OCI-LY3 (cell line): ENCODE measurements at regions not wholly inside any gene's neighbourhood (a gene's known extent, or its start where the extent isn't known, plus 50 kb on each side); places are given as distances from the start of the nearest gene placed in this dataset.

Experiments
- H2AFZ ChIP-seq: fragments of 200-600, 300-600 bp; shearing (Covaris generic); 2 replicates; pipeline ENCODE4 v1.6.0; 2014; ENCODE audit warnings: antibody characterized with exemption, low read depth, low read length
- H3K27ac ChIP-seq: fragments of 200-600, 300-600 bp; sonication (generic); 2 replicates; pipeline ENCODE4 v1.5.1; 2014; ENCODE audit warnings: mild to moderate bottlenecking, low read length, moderate library complexity, mixed read lengths
- H3K27me3 ChIP-seq: fragments of 200-600, 300-600 bp; sonication (generic); 2 replicates; pipeline ENCODE4 v1.6.1; 2014; ENCODE audit warnings: low read depth, low read length, mixed read lengths
- H3K36me3 ChIP-seq: fragments of 200-600, 300-600 bp; sonication (generic); replicated peaks from 2 replicates; pipeline ENCODE3; 2014; ENCODE audit warnings: low read depth, low read length, mixed read lengths
- H3K4me1 ChIP-seq: fragments of 300-600, 200-600 bp; sonication (generic); 2 replicates; pipeline ENCODE4 v1.6.1; 2014; ENCODE audit warnings: low read length, mixed read lengths
- H3K4me2 ChIP-seq: fragments of 200-600, 300-600 bp; sonication (generic); 2 replicates; pipeline ENCODE4 v1.6.1; 2014; ENCODE audit warnings: low read length, mixed read lengths
- H3K4me3 ChIP-seq: fragments of 300-600, 200-600 bp; sonication (generic); 2 replicates; pipeline ENCODE4 v1.5.1; 2014; ENCODE audit warnings: antibody characterized with exemption, mild to moderate bottlenecking, low read length, moderate library complexity
- H3K79me2 ChIP-seq: fragments of 300-600, 200-600 bp; shearing (Covaris generic); 2 replicates; pipeline ENCODE4 v1.6.1; 2014; ENCODE audit warnings: mild to moderate bottlenecking, low read length, mixed read lengths
- H3K9ac ChIP-seq: fragments of 300-600, 200-600 bp; shearing (Covaris generic); 2 replicates; pipeline ENCODE4 v1.6.0; 2014; ENCODE audit warnings: mild to moderate bottlenecking, low read length, moderate library complexity
- H3K9me3 ChIP-seq: fragments of 200-600, 300-600 bp; shearing (Covaris generic); 2 replicates; pipeline ENCODE4 v1.6.1; 2014; ENCODE audit warnings: low read length, mixed read lengths; ENCODE audit not compliant: insufficient read depth
- H4K20me1 ChIP-seq: fragments of 200-600, 300-600 bp; sonication (generic); 2 replicates; pipeline ENCODE4 v1.6.1; 2016; ENCODE audit warnings: low read length, mixed read lengths; ENCODE audit not compliant: insufficient read depth
- EZH2phosphoT487 ChIP-seq: fragments of 200-600 bp; shearing (Covaris generic); IDR thresholded peaks from 2 replicates; pipeline ENCODE4 v1.6.1; 2018; ENCODE audit warnings: antibody characterized with exemption, mixed run types, low read depth
- TF ChIP-seq, protein P1 (sequence below): fragments of 200-600, 300-600 bp; sonication (generic); IDR thresholded peaks from 2 replicates; pipeline ENCODE4 v1.5.1; 2014; ENCODE audit warnings: antibody characterized with exemption, low read length, low read depth

DNA sequence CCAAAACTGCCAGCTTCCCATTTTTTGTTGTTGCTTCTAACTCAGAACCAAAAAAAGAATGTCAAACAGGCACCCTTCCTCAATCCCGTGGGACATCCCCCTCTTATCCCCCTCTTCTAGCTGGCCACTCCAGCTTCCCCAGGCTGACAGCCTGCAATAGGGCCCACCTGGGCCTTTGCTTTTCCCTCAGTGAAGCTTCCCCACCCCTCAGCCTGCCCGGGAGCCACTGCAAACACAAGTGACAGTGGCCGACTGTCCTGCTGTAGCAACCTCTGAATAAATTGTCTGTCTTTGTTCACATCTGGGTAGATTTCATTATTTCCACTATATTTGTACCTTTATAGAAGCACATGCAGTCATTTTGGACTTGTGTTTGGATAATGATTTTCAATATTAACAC, 245.3 kb downstream of the GADD45G start:
- Histone ChIP-seq H3K79me2 (no peaks in the 10 kb centered on the region), H4K20me1 (no peaks in the 10 kb centered on the region), H3K36me3 (no peaks in the 10 kb centered on the region), H2AFZ (no peak overlapping the region), H3K9me3 (no peaks in the 10 kb centered on the region), H3K4me1 (peaks cover 3% of the 10 kb centered on the region; the same call in 1 of the 2 replicates), H3K4me2 (no peak overlapping the region), H3K27me3 (no peaks in the 10 kb centered on the region), H3K27ac (no peak overlapping the region), H3K9ac (no peak overlapping the region), H3K4me3 (no peak overlapping the region)
- no peak for TF ChIP-seq EZH2phosphoT487

DNA sequence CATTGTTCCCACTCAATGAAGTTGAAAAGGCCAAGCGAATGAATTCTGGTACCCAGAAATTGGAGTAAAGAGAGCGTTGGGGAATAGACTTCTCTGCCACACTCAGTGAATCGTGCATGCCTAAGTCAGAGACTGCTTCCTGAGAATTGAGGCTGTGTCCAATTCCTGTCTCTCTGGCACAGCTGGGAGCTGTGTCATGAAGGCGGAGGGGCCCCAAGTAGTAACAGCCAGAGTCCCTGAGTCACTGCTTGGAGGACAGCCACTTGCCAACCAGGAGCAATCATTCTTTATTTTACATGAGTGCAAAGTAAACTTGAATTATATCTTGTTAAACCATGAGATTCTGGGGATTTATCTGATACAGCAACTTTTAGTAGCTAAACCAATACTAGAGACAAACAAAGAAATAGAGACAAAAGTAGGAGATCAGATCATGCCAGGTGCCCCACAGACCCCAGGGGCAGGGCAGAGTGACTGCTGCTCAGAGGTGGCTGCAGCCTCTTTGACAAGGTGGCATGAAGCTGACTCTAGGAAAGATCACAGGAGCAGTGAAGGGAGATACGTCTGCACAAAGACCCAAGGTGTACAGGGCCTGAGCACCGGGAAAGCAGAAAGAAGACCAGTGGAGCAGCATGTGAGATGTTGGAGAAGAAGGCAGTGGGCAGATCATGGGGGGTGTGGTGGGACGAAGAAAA, 246.0 kb downstream of the GADD45G start:
- H3K4me1 ChIP-seq: peaks cover 3% of the 10 kb centered on the region; the same call in 1 of the 2 replicates
- H3K36me3 ChIP-seq: no peaks in the 10 kb centered on the region
- no peaks in the 10 kb centered on the region for H3K79me2 ChIP-seq
- TF ChIP-seq EZH2phosphoT487: no peak
- TF ChIP-seq, protein P1, sequence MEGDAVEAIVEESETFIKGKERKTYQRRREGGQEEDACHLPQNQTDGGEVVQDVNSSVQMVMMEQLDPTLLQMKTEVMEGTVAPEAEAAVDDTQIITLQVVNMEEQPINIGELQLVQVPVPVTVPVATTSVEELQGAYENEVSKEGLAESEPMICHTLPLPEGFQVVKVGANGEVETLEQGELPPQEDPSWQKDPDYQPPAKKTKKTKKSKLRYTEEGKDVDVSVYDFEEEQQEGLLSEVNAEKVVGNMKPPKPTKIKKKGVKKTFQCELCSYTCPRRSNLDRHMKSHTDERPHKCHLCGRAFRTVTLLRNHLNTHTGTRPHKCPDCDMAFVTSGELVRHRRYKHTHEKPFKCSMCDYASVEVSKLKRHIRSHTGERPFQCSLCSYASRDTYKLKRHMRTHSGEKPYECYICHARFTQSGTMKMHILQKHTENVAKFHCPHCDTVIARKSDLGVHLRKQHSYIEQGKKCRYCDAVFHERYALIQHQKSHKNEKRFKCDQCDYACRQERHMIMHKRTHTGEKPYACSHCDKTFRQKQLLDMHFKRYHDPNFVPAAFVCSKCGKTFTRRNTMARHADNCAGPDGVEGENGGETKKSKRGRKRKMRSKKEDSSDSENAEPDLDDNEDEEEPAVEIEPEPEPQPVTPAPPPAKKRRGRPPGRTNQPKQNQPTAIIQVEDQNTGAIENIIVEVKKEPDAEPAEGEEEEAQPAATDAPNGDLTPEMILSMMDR: no peak
- H3K27me3 ChIP-seq: no peaks in the 10 kb centered on the region
- H3K4me3 ChIP-seq: no peak overlapping the region
- no peak overlapping the region for H2AFZ ChIP-seq
- no peaks in the 10 kb centered on the region for H4K20me1 ChIP-seq
- H3K9ac ChIP-seq: no peak overlapping the region
- H3K9me3 ChIP-seq: no peaks in the 10 kb centered on the region
- no peak overlapping the region for H3K4me2 ChIP-seq
- H3K27ac ChIP-seq: no peak overlapping the region

GRCh38 chr9:89853161-89853560, 248.3 kb downstream of the GADD45G start:
- Histone ChIP-seq H3K9ac (no peak overlapping the region), H3K4me2 (no peak overlapping the region), H3K9me3 (no peaks in the 10 kb centered on the region), H3K27ac (no peak overlapping the region), H3K79me2 (no peaks in the 10 kb centered on the region), H3K4me1 (peaks cover 3% of the 10 kb centered on the region; the same call in 1 of the 2 replicates), H3K36me3 (no peaks in the 10 kb centered on the region), H3K4me3 (no peak overlapping the region), H4K20me1 (no peaks in the 10 kb centered on the region), H3K27me3 (no peaks in the 10 kb centered on the region), H2AFZ (no peak overlapping the region)
- TF ChIP-seq, protein P1: no peak
- no peak for TF ChIP-seq EZH2phosphoT487

- no peak for TF ChIP-seq EZH2phosphoT487
- TF ChIP-seq, protein P1: no peak
- Histone ChIP-seq H3K27ac (no peak overlapping the region), H3K9me3 (no peaks in the 10 kb centered on the region), H3K79me2 (no peaks in the 10 kb centered on the region), H3K9ac (no peak overlapping the region), H3K27me3 (no peaks in the 10 kb centered on the region), H3K36me3 (no peaks in the 10 kb centered on the region), H3K4me1 (peaks cover 8% of the 10 kb centered on the region; the same call in 1 of the 2 replicates), H3K4me2 (no peak overlapping the region), H2AFZ (no peak overlapping the region), H3K4me3 (no peak overlapping the region), H4K20me1 (no peaks in the 10 kb centered on the region)
Observed at GRCh38 chr9:89853931-89854330, 249.1 kb downstream of the GADD45G start.
